ENCODE measurements at regions not wholly inside any gene's neighbourhood (a gene's known extent, or its start where the extent isn't known, plus 50 kb on each side); places are given as distances from the start of the nearest gene placed in this dataset.

- Histone ChIP-seq H4K20me1 (no peaks in the 10 kb centered on the region), H3K27ac (no peak overlapping the region), H3K9me3 (peaks cover 5% of the 10 kb centered on the region), H3K9ac (no peak overlapping the region), H3K4me3 (no peak overlapping the region), H3K4me1 (no peaks in the 10 kb centered on the region), H3K4me2 (no peak overlapping the region), H3K36me3 (no peaks in the 10 kb centered on the region), H3K27me3 (no peaks in the 10 kb centered on the region)
- TF ChIP-seq Cebpa-rat (IDR thresholded peaks at IDR 0.05) = no peak
These were observed 74.3 kb upstream of the MARCHF11 start for GRCh38 chr5:16253856-16254255.

DNA sequence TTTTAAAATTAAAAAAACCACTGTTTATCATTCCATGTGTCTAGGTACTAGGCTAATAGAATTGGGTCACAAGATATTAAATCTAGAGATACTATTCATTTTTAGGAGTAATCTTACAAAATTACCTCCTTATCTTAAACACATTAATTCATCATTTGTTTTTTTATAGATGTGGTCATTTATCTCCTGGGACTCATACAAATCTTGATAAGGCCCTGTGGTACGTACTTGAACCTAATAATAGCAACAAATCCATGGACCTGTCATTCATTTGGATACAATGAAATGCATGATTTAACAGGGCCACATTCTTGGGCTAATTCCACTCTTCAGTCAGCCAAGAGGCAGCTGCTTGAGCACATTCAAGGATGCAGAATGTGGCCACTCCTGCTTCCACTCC is 66.4 kb upstream of the MARCHF11 start:
- Histone ChIP-seq H3K27me3 (no peaks in the 10 kb centered on the region), H3K36me3 (no peaks in the 10 kb centered on the region), H3K4me3 (no peak overlapping the region), H3K4me1 (no peaks in the 10 kb centered on the region), H3K27ac (no peak overlapping the region), H3K9ac (no peak overlapping the region), H3K4me2 (no peak overlapping the region), H4K20me1 (no peaks in the 10 kb centered on the region), H3K9me3 (peaks cover 5% of the 10 kb centered on the region; the same call in 1 of the 2 replicates)
- TF ChIP-seq Cebpa-rat (IDR thresholded peaks at IDR 0.05) = no peak

DNA sequence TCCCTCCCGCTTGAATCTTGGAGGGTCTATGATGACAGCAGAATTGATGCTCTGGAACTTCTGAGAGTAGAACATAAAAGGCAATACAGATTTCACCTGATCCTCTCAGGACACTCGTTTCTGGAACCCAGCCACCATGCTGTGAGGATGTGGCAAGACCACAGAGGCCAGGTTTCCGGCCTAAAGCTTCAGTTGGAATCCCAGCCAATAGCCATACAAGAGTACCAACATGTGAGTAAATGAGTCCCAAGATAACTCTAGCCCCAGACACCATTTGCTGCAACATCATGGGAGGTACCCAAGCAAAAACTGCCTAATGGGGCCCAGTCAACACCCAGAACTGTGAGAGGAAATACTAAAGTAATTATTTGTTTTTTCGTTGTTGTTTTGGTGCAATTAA is 65.7 kb upstream of the MARCHF11 start:
- H3K27me3 ChIP-seq = no peaks in the 10 kb centered on the region
- no peaks in the 10 kb centered on the region for H3K4me1 ChIP-seq
- no peak overlapping the region for H3K4me3 ChIP-seq
- H3K27ac ChIP-seq = no peak overlapping the region
- H3K36me3 ChIP-seq = no peaks in the 10 kb centered on the region
- H4K20me1 ChIP-seq = no peaks in the 10 kb centered on the region
- H3K9ac ChIP-seq = no peak overlapping the region
- H3K4me2 ChIP-seq = no peak overlapping the region
- no peak for TF ChIP-seq Cebpa-rat (IDR thresholded peaks at IDR 0.05)
- peaks cover 5% of the 10 kb centered on the region; the same call in 1 of the 2 replicates for H3K9me3 ChIP-seq

GRCh38 chr5:16238018-16238417 is 58.4 kb upstream of the MARCHF11 start:
- Histone ChIP-seq H3K4me3 (no peak overlapping the region), H4K20me1 (no peaks in the 10 kb centered on the region), H3K9ac (no peak overlapping the region), H3K4me1 (no peaks in the 10 kb centered on the region), H3K4me2 (no peak overlapping the region), H3K9me3 (no peaks in the 10 kb centered on the region), H3K36me3 (no peaks in the 10 kb centered on the region), H3K27ac (no peak overlapping the region), H3K27me3 (no peaks in the 10 kb centered on the region)
- TF ChIP-seq Cebpa-rat (IDR thresholded peaks at IDR 0.05) = no peak

GRCh38 chr5:16234598-16234997 is 55.0 kb upstream of the MARCHF11 start:
- no peaks in the 10 kb centered on the region for H3K27me3 ChIP-seq
- H3K27ac ChIP-seq = no peak overlapping the region
- no peak overlapping the region for H3K4me3 ChIP-seq
- no peaks in the 10 kb centered on the region for H3K9me3 ChIP-seq
- H3K9ac ChIP-seq = no peak overlapping the region
- no peaks in the 10 kb centered on the region for H3K4me1 ChIP-seq
- TF ChIP-seq Cebpa-rat (IDR thresholded peaks at IDR 0.05) = no peak
- no peak overlapping the region for H3K4me2 ChIP-seq
- no peaks in the 10 kb centered on the region for H3K36me3 ChIP-seq
- no peaks in the 10 kb centered on the region for H4K20me1 ChIP-seq

DNA sequence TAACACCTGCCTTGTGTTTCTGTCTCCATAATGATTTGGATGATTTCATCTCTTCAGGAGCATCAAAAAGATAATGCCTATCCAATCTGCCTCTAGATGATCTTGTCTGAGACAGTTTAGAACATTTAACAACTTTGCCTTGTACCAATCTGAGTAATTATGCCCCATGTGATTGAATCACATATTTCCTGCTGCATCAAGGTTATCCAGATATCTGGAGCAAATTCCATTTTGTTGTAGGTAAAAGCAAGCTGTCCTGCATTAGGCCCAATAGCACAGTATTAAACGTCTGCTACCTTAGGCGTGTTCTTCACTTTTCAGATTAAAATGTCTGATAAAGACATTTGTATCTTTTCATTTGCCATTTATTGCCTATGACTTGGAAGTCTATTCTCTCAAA is 54.1 kb upstream of the MARCHF11 start:
- no peak for TF ChIP-seq Cebpa-rat (IDR thresholded peaks at IDR 0.05)
- no peak overlapping the region for H3K27ac ChIP-seq
- no peaks in the 10 kb centered on the region for H4K20me1 ChIP-seq
- H3K9ac ChIP-seq = no peak overlapping the region
- H3K4me2 ChIP-seq = no peak overlapping the region
- H3K9me3 ChIP-seq = no peaks in the 10 kb centered on the region
- no peaks in the 10 kb centered on the region for H3K4me1 ChIP-seq
- H3K4me3 ChIP-seq = no peak overlapping the region
- no peaks in the 10 kb centered on the region for H3K36me3 ChIP-seq
- H3K27me3 ChIP-seq = no peaks in the 10 kb centered on the region

DNA sequence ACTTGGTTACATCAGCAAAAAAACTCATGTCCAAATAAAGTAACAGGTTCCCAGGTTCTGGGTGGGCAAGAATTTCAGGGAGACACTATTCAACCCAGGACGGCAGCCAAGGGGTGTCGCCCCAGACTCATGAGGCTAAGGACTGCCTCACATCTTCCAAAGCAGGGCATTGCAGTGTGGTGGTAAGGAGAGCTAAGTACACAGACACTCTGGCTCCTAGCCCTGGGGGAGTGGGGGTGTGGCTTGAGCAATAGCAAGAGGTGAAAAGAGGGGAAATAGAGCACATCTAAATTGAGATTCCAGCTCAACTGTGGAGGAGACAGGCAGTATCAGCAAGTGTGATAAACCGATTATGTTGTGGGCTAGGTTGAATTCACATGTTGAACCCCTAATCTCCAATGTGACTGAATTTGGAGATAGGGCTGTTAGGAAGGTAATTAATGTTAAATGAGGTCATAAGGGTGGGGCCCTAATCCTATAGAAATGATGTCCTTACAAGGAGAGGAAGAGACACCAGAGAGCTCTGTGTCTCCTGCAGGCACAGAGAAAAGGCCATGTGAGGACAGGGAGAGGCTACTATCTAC is 49.9 kb upstream of the MARCHF11 start:
- no peaks in the 10 kb centered on the region for H3K36me3 ChIP-seq
- no peaks in the 10 kb centered on the region for H4K20me1 ChIP-seq
- no peak overlapping the region for H3K4me3 ChIP-seq
- peaks cover 6% of the 10 kb centered on the region for H3K4me1 ChIP-seq
- no peak for TF ChIP-seq Cebpa-rat (IDR thresholded peaks at IDR 0.05)
- H3K9ac ChIP-seq = no peak overlapping the region
- no peak overlapping the region for H3K4me2 ChIP-seq
- H3K27ac ChIP-seq = no peak overlapping the region
- no peaks in the 10 kb centered on the region for H3K27me3 ChIP-seq
- peaks cover 5% of the 10 kb centered on the region; the same call in 1 of the 2 replicates for H3K9me3 ChIP-seq
